CD4-positive, alpha-beta T cell treated with Interleukin-1 beta for 1 hour (primary cell): ENCODE measurements at regions not wholly inside any gene's neighbourhood (a gene's known extent, or its start where the extent isn't known, plus 50 kb on each side); places are given as distances from the start of the nearest gene placed in this dataset.
"Not testable (repeated sequence)": the region's sequence is repeated elsewhere in the genome, so short reads cannot be mapped to it uniquely, and the experiment has no call there.

Experiments
- DNase-seq, 2 donors: peaks; one replicate each; pipeline ENCODE4 v3.0.0-alpha.2; 2020 to 2022

GRCh38 chr22:26811647-26811992 lies 154.2 kb downstream of the MIAT start:
- no peak for DNase-seq

GRCh38 chr22:26812731-26813130 lies 155.3 kb downstream of the MIAT start:
- DNase-seq: no peak

- DNase-seq: no peak
Observed at GRCh38 chr22:26816726-26817125, 159.3 kb downstream of the MIAT start.

GRCh38 chr22:26817926-26818325 lies 160.5 kb downstream of the MIAT start:
- DNase-seq: no peak

GRCh38 chr22:26821854-26822253 lies 164.5 kb downstream of the MIAT start:
- no peak for DNase-seq

GRCh38 chr22:26822313-26822712 lies 164.9 kb downstream of the MIAT start:
- no peak for DNase-seq

- no peak for DNase-seq
Observed at GRCh38 chr22:26823966-26824365, 166.6 kb downstream of the MIAT start.

GRCh38 chr22:26825960-26826935 lies 168.9 kb downstream of the MIAT start:
- no peak for DNase-seq

- DNase-seq: no peak
Observed at GRCh38 chr22:26827611-26828010, 170.2 kb downstream of the MIAT start.

GRCh38 chr22:26828311-26828710 lies 170.9 kb downstream of the MIAT start:
- no peak for DNase-seq

- DNase-seq: no peak
Observed at GRCh38 chr22:26830837-26831236, 173.4 kb downstream of the MIAT start.

- DNase-seq: no peak
Observed at GRCh38 chr22:26835023-26835422, 177.6 kb downstream of the MIAT start.

- DNase-seq: peak; percentile 26
Observed at GRCh38 chr22:26835929-26836528, 178.6 kb downstream of the MIAT start.

GRCh38 chr22:26837784-26838470 lies 180.5 kb downstream of the MIAT start:
- DNase-seq: no peak

- DNase-seq: no peak
Observed at GRCh38 chr22:26838471-26838825, 181.1 kb downstream of the MIAT start.

GRCh38 chr22:26839216-26839615 lies 181.8 kb downstream of the MIAT start:
- no peak for DNase-seq

- not testable (repeated sequence) for DNase-seq
Observed at GRCh38 chr22:26840770-26841169, 183.4 kb downstream of the MIAT start.

- no peak for DNase-seq
Observed at GRCh38 chr22:26842103-26842502, 184.7 kb downstream of the MIAT start.

- no peak for DNase-seq
Observed at GRCh38 chr22:26845021-26845743, 187.8 kb downstream of the MIAT start.

GRCh38 chr22:26846076-26846475 lies 188.7 kb downstream of the MIAT start:
- no peak for DNase-seq

- no peak for DNase-seq
Observed at GRCh38 chr22:26846645-26847044, 189.3 kb downstream of the MIAT start.

GRCh38 chr22:26847046-26847445 lies 189.7 kb downstream of the MIAT start:
- no peak for DNase-seq

- no peak for DNase-seq
Observed at GRCh38 chr22:26847816-26848215, 190.4 kb downstream of the MIAT start.
